Stomach (tissue), 4 donors: ENCODE measurements at regions not wholly inside any gene's neighbourhood (a gene's known extent, or its start where the extent isn't known, plus 50 kb on each side); places are given as distances from the start of the nearest gene placed in this dataset.

Experiments
- CTCF ChIP-seq, 7 experiments: fragments of 450-650 bp in 4 of 7; fragments of 200-600 bp in 3 of 7; sonication (generic) in 3 of 7; IDR thresholded peaks; one replicate each; pipeline ENCODE4 v1.5.1; 2016 to 2019; ENCODE audit warnings: antibody characterized with exemption in 7 of 7, control low read depth in 2 of 7, mild to moderate bottlenecking in 1 of 7
- POLR2A ChIP-seq, 4 donors: fragments of 450-650 bp; IDR thresholded peaks; one replicate each; pipeline ENCODE4 v1.6.1; 2016; ENCODE audit warnings: antibody characterized with exemption in 4 of 4, control low read depth in 2 of 4, mild to moderate bottlenecking in 1 of 4, moderate library complexity in 1 of 4

- TF ChIP-seq POLR2A (IDR thresholded peaks at IDR 0.05), result no peak
- TF ChIP-seq CTCF (IDR thresholded peaks at IDR 0.05), result no peak
Measured at GRCh38 chr14:89697281-89698060, 257.1 kb downstream of the EFCAB11 start.
